Pancreas (tissue), 10 donors: ENCODE measurements at regions not wholly inside any gene's neighbourhood (a gene's known extent, or its start where the extent isn't known, plus 50 kb on each side); places are given as distances from the start of the nearest gene placed in this dataset.

Experiments used
- ATAC-seq, 4 donors: fragments of 200-7000 bp; cut with Tn5 transposase; one replicate each; pipeline versions ENCODE4 v1.8.0 to v1.9.1; 2020; ENCODE audit warnings: mild to moderate bottlenecking in 4 of 4, moderate library complexity in 4 of 4
- DNase-seq, 6 donors: peaks; one replicate each; pipeline ENCODE4 v3.0.0-alpha.2; 2020
- FAIRE-seq: peaks from 2 replicates; lab custom pipeline; 2012; peaks lifted over from hg19 to GRCh38; lab: Jason Lieb, UNC
- H3K27ac ChIP-seq, 4 donors: fragments of 200-600 bp; sonication (generic); 1 replicate in 3 of 4; 2 replicates in 1 of 4; pipeline versions ENCODE4 v1.5.0 to v1.8.0; 2020
- H3K27me3 ChIP-seq, 4 donors: fragments of 200-600 bp; one replicate each; pipeline ENCODE4 v1.8.0; 2021
- H3K36me3 ChIP-seq, 3 donors: fragments of 200-600 bp; sonication (generic) in 1 of 3; one replicate each; pipeline versions ENCODE4 v1.5.0 to v1.8.0; 2020 to 2021
- H3K4me1 ChIP-seq, 3 donors: fragments of 200-600 bp; one replicate each; pipeline ENCODE4 v1.8.0; 2021
- H3K4me3 ChIP-seq, 4 donors: fragments of 200-600 bp; sonication (generic) in 2 of 4; one replicate each; pipeline versions ENCODE4 v1.5.0 to v1.8.0; 2020 to 2021
- H3K9me3 ChIP-seq, 4 donors: fragments of 200-600 bp; one replicate each; pipeline ENCODE4 v1.8.0; 2021
- WGBS, 2 donors: extraction: QIAGEN DNeasy Blood & Tissue Kit; methylation state at CpG; one replicate each; pipeline ENCODE4 v1.1.7; 2013; 5-methylcytosine and 5-hydroxymethylcytosine counted together
- intact Hi-C, 3 donors: fragments of 100-400 bp; cut with DNase I; formaldehyde crosslinking; loops; one replicate each; pipeline versions ENCODE4 v1.11.1 to v1.14.2; 2022
- TF ChIP-seq, protein P1 (sequence below), 4 donors: fragments of 200-600 bp; sonication (generic) in 3 of 4; IDR thresholded peaks; one replicate each; pipeline versions ENCODE4 v1.5.0 to v1.8.0; 2021; ENCODE audit warnings: antibody characterized with exemption in 4 of 4
- donor health status: healthy with polysubstance abuse.
- donor health status: DM: no; HTN: no; CAD: no; lungs with moderate emphysema.
- donor health status: DM: no; HTN: no; CAD: no.
- donor health status: control.
- donor health status: control.
- donor health status: Bipolar disorder and iron deficiency.
- donor health status: DM: yes; HTN: yes; CAD: no.
- donor health status: DM: no; HTN: no; CAD: no.
- donor health status: DM: no; HTN: no; CAD: no.
- donor health status: DM: yes; HTN: yes; CAD: no.

DNA sequence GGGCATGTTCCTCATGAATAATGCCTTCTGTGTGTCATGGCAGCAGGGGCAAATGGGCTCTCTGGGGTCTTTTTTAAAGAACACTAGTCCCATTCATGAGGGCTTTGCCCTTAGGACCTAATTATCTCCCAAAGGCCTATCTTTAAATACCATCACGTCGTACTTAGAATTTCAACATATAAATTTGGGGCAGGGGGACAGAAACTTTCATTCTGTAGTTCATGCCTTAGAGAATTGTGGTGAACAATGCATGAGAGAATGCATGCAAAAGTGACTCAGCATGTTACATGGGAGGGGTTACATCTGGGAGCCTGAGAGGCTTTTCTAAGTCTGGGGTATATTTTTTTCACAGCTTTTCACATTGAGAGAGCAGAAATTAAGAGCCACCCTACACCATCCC lies 208.5 kb upstream of the ROPN1 start:
- DNase-seq (no peak), ATAC-seq (no peak), FAIRE-seq (no peak)
- Histone ChIP-seq H3K27me3 (no peaks in the 10 kb centered on the region), H3K4me3 (no peak overlapping the region), H3K4me1 (no peaks in the 10 kb centered on the region), H3K9me3 (no peaks in the 10 kb centered on the region), H3K36me3 (no peaks in the 10 kb centered on the region), H3K27ac (no peak overlapping the region)
- intact Hi-C loops: no loop called here
- 60 to 76% methylated on average over 2 of the region's 2 CpGs for WGBS, 2 donors
- TF ChIP-seq, protein P1, sequence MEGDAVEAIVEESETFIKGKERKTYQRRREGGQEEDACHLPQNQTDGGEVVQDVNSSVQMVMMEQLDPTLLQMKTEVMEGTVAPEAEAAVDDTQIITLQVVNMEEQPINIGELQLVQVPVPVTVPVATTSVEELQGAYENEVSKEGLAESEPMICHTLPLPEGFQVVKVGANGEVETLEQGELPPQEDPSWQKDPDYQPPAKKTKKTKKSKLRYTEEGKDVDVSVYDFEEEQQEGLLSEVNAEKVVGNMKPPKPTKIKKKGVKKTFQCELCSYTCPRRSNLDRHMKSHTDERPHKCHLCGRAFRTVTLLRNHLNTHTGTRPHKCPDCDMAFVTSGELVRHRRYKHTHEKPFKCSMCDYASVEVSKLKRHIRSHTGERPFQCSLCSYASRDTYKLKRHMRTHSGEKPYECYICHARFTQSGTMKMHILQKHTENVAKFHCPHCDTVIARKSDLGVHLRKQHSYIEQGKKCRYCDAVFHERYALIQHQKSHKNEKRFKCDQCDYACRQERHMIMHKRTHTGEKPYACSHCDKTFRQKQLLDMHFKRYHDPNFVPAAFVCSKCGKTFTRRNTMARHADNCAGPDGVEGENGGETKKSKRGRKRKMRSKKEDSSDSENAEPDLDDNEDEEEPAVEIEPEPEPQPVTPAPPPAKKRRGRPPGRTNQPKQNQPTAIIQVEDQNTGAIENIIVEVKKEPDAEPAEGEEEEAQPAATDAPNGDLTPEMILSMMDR (IDR thresholded peaks at IDR 0.05): no peak

DNA sequence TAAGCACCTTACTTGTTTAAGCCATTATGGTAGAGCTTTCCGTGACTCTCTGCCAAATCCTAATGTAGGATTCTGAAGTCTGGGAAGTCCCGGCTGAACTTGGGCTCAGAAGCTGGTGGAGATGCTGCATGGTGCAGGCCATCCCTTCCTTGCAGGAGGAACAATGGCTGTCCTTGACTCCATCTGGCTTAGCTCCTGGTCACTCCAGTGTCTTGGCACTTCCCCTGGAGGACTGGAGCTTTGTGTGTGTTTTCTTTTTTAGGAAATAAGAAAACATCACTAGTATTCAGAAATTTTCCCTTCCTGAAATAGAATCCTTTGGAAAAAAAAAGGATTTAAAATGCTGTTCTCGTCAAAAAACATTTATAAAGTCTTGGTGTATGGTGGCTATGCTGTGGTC lies 209.3 kb upstream of the ROPN1 start:
- H3K27ac ChIP-seq: no peak overlapping the region
- 85 to 93% methylated on average over 3 of the region's 3 CpGs for WGBS, 2 donors

DNA sequence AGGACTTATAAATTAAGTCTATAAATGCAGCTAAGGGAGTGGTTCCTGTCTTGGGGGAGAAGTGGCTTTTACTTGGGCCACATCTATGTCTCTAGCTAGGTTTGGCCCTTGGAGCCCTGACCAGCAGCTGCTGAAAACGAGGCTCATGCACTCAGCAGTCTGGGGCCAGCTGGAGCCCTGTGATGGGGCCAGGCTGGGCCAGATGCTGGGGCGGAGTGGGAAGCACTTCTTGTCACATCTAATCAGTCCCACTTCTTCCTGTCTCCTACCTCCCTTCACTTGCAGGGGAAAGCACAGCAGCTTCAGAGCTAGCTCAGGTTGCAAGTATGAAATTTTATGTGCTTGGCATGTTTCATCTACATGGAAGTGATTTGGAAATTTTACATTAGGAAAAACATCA lies 209.9 kb upstream of the ROPN1 start:
- H3K9me3 ChIP-seq: no peaks in the 10 kb centered on the region
- no peaks in the 10 kb centered on the region for H3K36me3 ChIP-seq
- FAIRE-seq (no peak), DNase-seq (no peak), ATAC-seq (no peak)
- H3K27me3 ChIP-seq: no peaks in the 10 kb centered on the region
- H3K27ac ChIP-seq: no peak overlapping the region
- WGBS, 2 donors: 53 to 64% methylated on average over 2 of the region's 2 CpGs
- no peaks in the 10 kb centered on the region for H3K4me1 ChIP-seq
- intact Hi-C loops: no loop called here
- TF ChIP-seq, protein P1 (IDR thresholded peaks at IDR 0.05): no peak
- H3K4me3 ChIP-seq: no peak overlapping the region

More for the DNA sequence above, 209.3 kb upstream of the ROPN1 start:
- TF ChIP-seq, protein P1 (IDR thresholded peaks at IDR 0.05): no peak
- intact Hi-C loops: no loop called here
- FAIRE-seq (no peak), DNase-seq (no peak), ATAC-seq (no peak)
- H3K36me3 ChIP-seq: no peaks in the 10 kb centered on the region
- H3K9me3 ChIP-seq: no peaks in the 10 kb centered on the region
- no peaks in the 10 kb centered on the region for H3K27me3 ChIP-seq
- H3K4me1 ChIP-seq: no peaks in the 10 kb centered on the region
- no peak overlapping the region for H3K4me3 ChIP-seq

DNA sequence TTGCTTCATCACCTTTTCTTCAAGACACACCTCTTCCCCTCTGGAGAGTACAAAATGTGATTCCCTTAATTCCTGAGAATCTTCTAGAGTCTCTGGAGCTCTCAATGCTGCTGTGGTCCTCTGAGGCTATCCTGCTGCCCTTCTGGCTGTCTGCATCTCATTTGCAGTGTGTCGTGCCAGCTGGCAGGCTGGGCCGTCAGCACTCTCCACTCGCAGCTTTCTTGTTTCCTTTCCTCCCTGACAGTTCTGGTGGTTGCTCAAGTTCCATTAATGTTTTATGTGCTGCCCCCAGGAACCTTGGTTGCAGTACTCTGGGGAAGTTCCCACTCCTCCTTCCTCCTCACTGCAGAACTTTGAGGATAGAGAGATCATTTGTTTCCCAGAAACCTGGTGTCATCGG lies 210.8 kb upstream of the ROPN1 start:
- Histone ChIP-seq H3K27me3 (no peaks in the 10 kb centered on the region), H3K4me3 (no peak overlapping the region), H3K4me1 (no peaks in the 10 kb centered on the region), H3K9me3 (no peaks in the 10 kb centered on the region), H3K36me3 (no peaks in the 10 kb centered on the region), H3K27ac (no peak overlapping the region)
- DNase-seq (peak in 2 of 6 donors; percentile 6 to 28), ATAC-seq (peak in 3 of 4 donors; percentile 25 to 56 (median 47)), FAIRE-seq (no peak)
- TF ChIP-seq, protein P1 (IDR thresholded peaks at IDR 0.05): no peak
- 35 to 56% methylated on average over 4 of the region's 4 CpGs for WGBS, 2 donors
- intact Hi-C loops: no loop called here

DNA sequence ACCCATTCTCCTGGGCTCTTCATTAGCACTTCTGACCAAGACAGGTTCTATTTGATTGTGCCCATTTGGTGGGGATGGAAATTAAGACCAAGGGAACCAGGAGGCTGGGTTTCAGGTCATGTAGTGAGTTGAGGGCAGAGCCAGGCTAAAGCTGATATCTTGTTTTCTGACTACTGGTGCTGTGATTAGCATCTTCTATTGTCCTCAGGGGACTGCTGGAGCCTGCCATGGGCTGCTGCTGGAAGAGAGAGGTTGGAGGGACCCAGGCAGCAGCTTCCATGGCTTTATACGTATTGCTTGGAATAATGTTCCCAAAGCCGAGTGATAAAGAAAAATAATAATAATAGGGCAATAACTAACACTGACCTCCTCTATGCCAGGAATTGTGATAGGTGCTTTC lies 211.4 kb upstream of the ROPN1 start:
- intact Hi-C loops: no loop called here
- Histone ChIP-seq H3K4me1 (no peaks in the 10 kb centered on the region), H3K27me3 (no peaks in the 10 kb centered on the region), H3K27ac (no peak overlapping the region), H3K36me3 (no peaks in the 10 kb centered on the region), H3K4me3 (no peak overlapping the region), H3K9me3 (no peaks in the 10 kb centered on the region)
- ATAC-seq: no peak
- DNase-seq: no peak
- TF ChIP-seq, protein P1 (IDR thresholded peaks at IDR 0.05): no peak
- FAIRE-seq: no peak
- 86 to 97% methylated on average over 2 of the region's 2 CpGs for WGBS, 2 donors
